Gastrocnemius medialis (tissue), 4 donors: ENCODE measurements at regions not wholly inside any gene's neighbourhood (a gene's known extent, or its start where the extent isn't known, plus 50 kb on each side); places are given as distances from the start of the nearest gene placed in this dataset.
A peak's percentile ranks its signal among the peaks of the same experiment; 100 is the strongest.

ENCODE experiments used
- ATAC-seq, 2 donors: fragments of 150-250 bp; one replicate each; pipeline ENCODE4 v1.9.1; 2016
- DNase-seq, 2 donors: peaks; one replicate each; pipeline ENCODE4 v3.0.0-alpha.2; 2019
- H3K27ac ChIP-seq, 4 donors: fragments of 200-600 bp; sonication (generic); 1 replicate in 1 of 4; 2 replicates in 3 of 4; pipeline ENCODE4 v1.5.1; 2016 to 2018; ENCODE audit warnings: mild to moderate bottlenecking in 2 of 4, moderate library complexity in 1 of 4
- H3K27me3 ChIP-seq, 3 donors: fragments of 200-600 bp; sonication (generic) in 2 of 3; 1 replicate in 1 of 3; 2 replicates in 2 of 3; pipeline versions ENCODE4 v1.5.1 to v1.6.0; 2016 to 2019; ENCODE audit warnings: mild to moderate bottlenecking in 1 of 3, moderate library complexity in 1 of 3
- H3K36me3 ChIP-seq, 2 donors: fragments of 200-600 bp; sonication (generic) in 1 of 2; one replicate each; pipeline ENCODE4 v1.5.1; 2017 to 2018
- H3K4me1 ChIP-seq, 2 donors: fragments of 200-600 bp; sonication (generic) in 1 of 2; one replicate each; pipeline ENCODE4 v1.5.1; 2016 to 2017; ENCODE audit warnings: mild to moderate bottlenecking in 2 of 2
- H3K4me3 ChIP-seq, 4 donors: fragments of 200-600 bp; sonication (generic) in 3 of 4; 1 replicate in 1 of 4; 2 replicates in 3 of 4; pipeline ENCODE4 v1.5.1; 2016 to 2019; ENCODE audit warnings: mild to moderate bottlenecking in 2 of 4
- H3K9me3 ChIP-seq, 3 donors: fragments of 200-600 bp; sonication (generic) in 2 of 3; 1 replicate in 1 of 3; 2 replicates in 2 of 3; pipeline ENCODE4 v1.5.1; 2016 to 2019
- CTCF ChIP-seq, 5 experiments: fragments of 450-650 bp in 3 of 5; fragments of 200-600 bp in 2 of 5; sonication (generic) in 2 of 5; IDR thresholded peaks in 4 of 5; conservative IDR thresholded peaks in 1 of 5; 1 replicate in 4 of 5; 2 replicates in 1 of 5; pipeline ENCODE4 v1.5.1; 2016 to 2019; ENCODE audit warnings: antibody characterized with exemption in 5 of 5, mild to moderate bottlenecking in 3 of 5, moderate library complexity in 3 of 5
- POLR2A ChIP-seq, 2 donors: fragments of 450-650 bp; IDR thresholded peaks; one replicate each; pipeline ENCODE4 v1.6.1; 2017; ENCODE audit warnings: antibody characterized with exemption in 2 of 2, mild to moderate bottlenecking in 2 of 2, moderate library complexity in 2 of 2
- in situ Hi-C, 4 donors: fragments of 200-750 bp; cut with MboI; loops; one replicate each; pipeline versions ENCODE4 v1.15.0 to v1.8.0; 2017; ENCODE audit warnings: low sequenced_read_pairs in 4 of 4
- intact Hi-C: fragments of 100-400 bp; cut with DNase I; formaldehyde crosslinking; loops from one replicate; pipeline ENCODE4 v1.15.1; 2023; ENCODE audit warnings: low total_unique reads

GRCh38 chr9:26326563-26326962 lies 566.0 kb downstream of the CAAP1 start:
- Histone ChIP-seq H3K36me3 (no peaks in the 10 kb centered on the region), H3K9me3 (no peaks in the 10 kb centered on the region), H3K27me3 (no peaks in the 10 kb centered on the region), H3K4me3 (no peak overlapping the region), H3K4me1 (no peaks in the 10 kb centered on the region), H3K27ac (no peak overlapping the region)
- TF ChIP-seq CTCF (IDR thresholded peaks at IDR 0.05 in 4 of 5, conservative IDR thresholded peaks at IDR 0.05 in 1 of 5) (peak in 3 of 5 experiments; percentile 21 to 64 (median 55)), POLR2A (IDR thresholded peaks at IDR 0.05) (no peak)
- no peak for DNase-seq
- peak in 1 of 2 donors; percentile 56 for ATAC-seq
- in situ Hi-C loops (loop anchor here in 2 of 4 donors (10.0 to 25.0 kb wide), 2 partner anchors 362 to 364 kb away; no protein-coding TSS in a partner anchor), intact Hi-C loops (loop anchor here (5.0 kb wide), 1 partner anchor 194 kb away; no protein-coding TSS in a partner anchor)

DNA sequence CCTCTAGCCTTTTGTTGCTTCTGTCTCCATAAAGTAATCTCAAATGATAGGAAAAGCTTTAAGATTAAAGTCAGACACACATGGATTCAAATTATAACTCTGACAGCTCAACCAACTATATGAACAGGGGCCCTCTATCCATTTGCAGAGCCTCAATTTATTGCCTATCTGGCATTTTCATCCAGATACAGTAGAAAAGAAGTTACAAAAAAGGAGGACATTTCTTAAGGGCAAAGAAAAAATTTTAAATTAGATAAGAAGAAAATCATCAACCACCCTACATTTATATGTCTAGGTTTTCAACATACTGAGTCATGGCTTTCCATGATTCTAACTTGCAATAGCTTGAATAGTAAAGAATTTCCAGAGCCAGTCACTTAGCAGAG lies 567.2 kb downstream of the CAAP1 start:
- H3K4me3 ChIP-seq: no peak overlapping the region
- H3K27ac ChIP-seq: no peak overlapping the region
- ATAC-seq: no peak
- no peaks in the 10 kb centered on the region for H3K36me3 ChIP-seq
- DNase-seq: no peak
- in situ Hi-C loops: loop anchor here in 2 of 4 donors (10.0 to 25.0 kb wide), 2 partner anchors 361 to 363 kb away; no protein-coding TSS in a partner anchor
- no peaks in the 10 kb centered on the region for H3K9me3 ChIP-seq
- TF ChIP-seq POLR2A (IDR thresholded peaks at IDR 0.05) (no peak), CTCF (IDR thresholded peaks at IDR 0.05 in 4 of 5, conservative IDR thresholded peaks at IDR 0.05 in 1 of 5) (no peak)
- no peaks in the 10 kb centered on the region for H3K4me1 ChIP-seq
- H3K27me3 ChIP-seq: no peaks in the 10 kb centered on the region
- intact Hi-C loops: loop anchor here (5.0 kb wide), 1 partner anchor 193 kb away; no protein-coding TSS in a partner anchor

- in situ Hi-C loops (loop anchor here in 2 of 4 donors (10.0 to 25.0 kb wide), 2 partner anchors 360 to 363 kb away; no protein-coding TSS in a partner anchor), intact Hi-C loops (loop anchor here (5.0 kb wide), 1 partner anchor 193 kb away; no protein-coding TSS in a partner anchor)
- Histone ChIP-seq H3K27ac (no peak overlapping the region), H3K9me3 (no peaks in the 10 kb centered on the region), H3K4me3 (no peak overlapping the region), H3K4me1 (no peaks in the 10 kb centered on the region), H3K27me3 (no peaks in the 10 kb centered on the region), H3K36me3 (no peaks in the 10 kb centered on the region)
- DNase-seq (no peak), ATAC-seq (peak in 1 of 2 donors; percentile 30)
- TF ChIP-seq CTCF (IDR thresholded peaks at IDR 0.05 in 4 of 5, conservative IDR thresholded peaks at IDR 0.05 in 1 of 5) (no peak), POLR2A (IDR thresholded peaks at IDR 0.05) (no peak)
Measured at GRCh38 chr9:26324786-26325443, 567.7 kb downstream of the CAAP1 start.

DNA sequence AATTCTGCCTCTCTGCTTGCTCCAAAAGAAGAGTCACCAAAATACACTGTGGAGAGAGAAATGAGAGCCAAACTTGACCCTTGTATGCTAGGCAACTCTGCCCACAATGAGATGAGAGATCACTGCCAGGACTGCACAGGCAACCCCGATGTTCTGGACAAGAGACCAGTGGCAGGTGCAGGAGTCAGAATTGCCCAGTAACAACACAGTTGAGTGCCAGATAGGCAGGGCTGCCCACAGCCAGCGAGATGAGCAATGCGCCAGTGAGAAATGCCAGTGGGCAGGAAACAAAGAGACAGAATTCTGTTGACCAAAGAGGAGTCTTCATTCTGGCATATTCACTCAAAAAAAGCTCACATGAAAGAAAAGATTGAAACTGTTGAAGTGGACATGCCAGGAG lies 570.7 kb downstream of the CAAP1 start:
- H3K27ac ChIP-seq: no peak overlapping the region
- no peaks in the 10 kb centered on the region for H3K9me3 ChIP-seq
- intact Hi-C loops: no loop called here
- no peak overlapping the region for H3K4me3 ChIP-seq
- no peaks in the 10 kb centered on the region for H3K36me3 ChIP-seq
- ATAC-seq (peak in 1 of 2 donors; percentile 50), DNase-seq (peak; percentile 3 to 11)
- no peaks in the 10 kb centered on the region for H3K27me3 ChIP-seq
- in situ Hi-C loops: loop anchor here in 1 of 4 donors (10.0 kb wide), 1 partner anchor 357 kb away; no protein-coding TSS in a partner anchor
- TF ChIP-seq POLR2A (IDR thresholded peaks at IDR 0.05) (no peak), CTCF (IDR thresholded peaks at IDR 0.05 in 4 of 5, conservative IDR thresholded peaks at IDR 0.05 in 1 of 5) (no peak)
- H3K4me1 ChIP-seq: no peaks in the 10 kb centered on the region
